Liver (tissue), 8 donors: ENCODE measurements at regions not wholly inside any gene's neighbourhood (a gene's known extent, or its start where the extent isn't known, plus 50 kb on each side); places are given as distances from the start of the nearest gene placed in this dataset.

Experiments
- DNase-seq: peaks from one replicate; pipeline ENCODE4 v3.0.0-alpha.2; 2017; ENCODE audit warnings: low spot score
- H3K27ac ChIP-seq, 2 donors: one replicate each; pipeline ENCODE4 v1.7.0; 2013; ENCODE audit warnings: inconsistent platforms in 2 of 2, low read length in 2 of 2, control low read depth in 1 of 2, low read depth in 1 of 2, mild to moderate bottlenecking in 1 of 2
- H3K27me3 ChIP-seq, 4 donors: one replicate each; pipeline versions ENCODE4 v1.6.1 to v1.7.0; 2013; ENCODE audit warnings: low read length in 3 of 4, inconsistent platforms in 1 of 4, mild to moderate bottlenecking in 1 of 4, moderate library complexity in 1 of 4; ENCODE audit not compliant: control insufficient read depth in 4 of 4, insufficient read depth in 4 of 4
- H3K36me3 ChIP-seq, 4 donors: one replicate each; pipeline versions ENCODE4 v1.6.1 to v1.7.0; 2013; ENCODE audit warnings: low read length in 3 of 4, mild to moderate bottlenecking in 3 of 4, low read depth in 1 of 4, moderate library complexity in 1 of 4; ENCODE audit not compliant: control insufficient read depth in 4 of 4, insufficient read depth in 3 of 4
- H3K4me1 ChIP-seq, 4 donors: one replicate each; pipeline versions ENCODE4 v1.6.1 to v1.7.0; 2013; ENCODE audit warnings: low read length in 3 of 4, mild to moderate bottlenecking in 3 of 4, moderate library complexity in 1 of 4; ENCODE audit not compliant: control insufficient read depth in 4 of 4, insufficient read depth in 4 of 4
- H3K4me3 ChIP-seq, 3 donors: one replicate each; pipeline versions ENCODE4 v1.6.1 to v1.7.0; 2013; ENCODE audit warnings: low read length in 3 of 3, control low read depth in 1 of 3, low read depth in 1 of 3, mild to moderate bottlenecking in 1 of 3
- H3K9ac ChIP-seq, 2 donors: one replicate each; pipeline ENCODE4 v1.7.0; 2013; ENCODE audit warnings: low read length in 2 of 2, mild to moderate bottlenecking in 2 of 2, moderate library complexity in 2 of 2, control low read depth in 1 of 2, low read depth in 1 of 2
- H3K9me3 ChIP-seq, 4 donors: one replicate each; pipeline versions ENCODE4 v1.6.1 to v1.7.0; 2013; ENCODE audit warnings: low read length in 3 of 4; ENCODE audit not compliant: control insufficient read depth in 4 of 4
- EGR1 ChIP-seq, 2 donors: IDR thresholded peaks; 2 replicates each; pipeline ENCODE4 v1.6.1; 2016 to 2018; ENCODE audit warnings: antibody characterized with exemption in 2 of 2, low read depth in 2 of 2
- FOXA1 ChIP-seq: IDR thresholded peaks from 2 replicates; pipeline ENCODE4 v1.6.1; 2016; ENCODE audit warnings: antibody characterized with exemption
- FOXA2 ChIP-seq: IDR thresholded peaks from 2 replicates; pipeline ENCODE4 v1.6.1; 2016; ENCODE audit warnings: antibody characterized with exemption
- GABPA ChIP-seq, 2 donors: IDR thresholded peaks in 1 of 2; conservative IDR thresholded peaks in 1 of 2; 2 replicates each; pipeline ENCODE4 v1.6.1; 2016; ENCODE audit warnings: antibody characterized with exemption in 2 of 2, mild to moderate bottlenecking in 1 of 2, moderate library complexity in 1 of 2
- HNF4A ChIP-seq, 2 donors: conservative IDR thresholded peaks; 2 replicates each; pipeline ENCODE4 v1.6.1; 2016; ENCODE audit warnings: antibody characterized with exemption in 2 of 2, mild to moderate bottlenecking in 2 of 2
- HNF4G ChIP-seq: IDR thresholded peaks from 2 replicates; pipeline ENCODE4 v1.6.1; 2016; ENCODE audit warnings: antibody characterized with exemption
- JUND ChIP-seq, 2 donors: IDR thresholded peaks; 2 replicates each; pipeline ENCODE4 v1.6.1; 2016; ENCODE audit warnings: antibody characterized with exemption in 2 of 2
- NR2F2 ChIP-seq: IDR thresholded peaks from 2 replicates; pipeline ENCODE4 v1.6.1; 2016; ENCODE audit warnings: antibody characterized with exemption
- RAD21 ChIP-seq, 2 donors: IDR thresholded peaks; 2 replicates each; pipeline ENCODE4 v1.6.1; 2016; ENCODE audit warnings: antibody characterized with exemption in 2 of 2, mild to moderate bottlenecking in 2 of 2
- RXRA ChIP-seq, 2 donors: IDR thresholded peaks; 2 replicates each; pipeline ENCODE4 v1.6.1; 2017 to 2018; ENCODE audit warnings: antibody characterized with exemption in 2 of 2, mild to moderate bottlenecking in 1 of 2
- SP1 ChIP-seq: IDR thresholded peaks from 2 replicates; pipeline ENCODE4 v1.6.1; 2018; ENCODE audit warnings: antibody characterized with exemption, mild to moderate bottlenecking
- TAF1 ChIP-seq: conservative IDR thresholded peaks from 2 replicates; pipeline ENCODE4 v1.6.1; 2016; ENCODE audit warnings: antibody characterized with exemption, mild to moderate bottlenecking
- YY1 ChIP-seq: IDR thresholded peaks from 2 replicates; pipeline ENCODE4 v1.6.1; 2016; ENCODE audit warnings: antibody characterized with exemption, mild to moderate bottlenecking
- WGBS: extraction: QIAGEN DNeasy Blood & Tissue Kit; methylation state at CpG from one replicate; pipeline ENCODE4 v1.1.7; 2013; 5-methylcytosine and 5-hydroxymethylcytosine counted together
- TF ChIP-seq, protein P1 (sequence below): IDR thresholded peaks from 2 replicates; pipeline ENCODE4 v1.6.1; 2016; ENCODE audit warnings: antibody characterized with exemption
- TF ChIP-seq, protein P2 (sequence below): IDR thresholded peaks from 2 replicates; pipeline ENCODE4 v1.6.1; 2016; ENCODE audit warnings: antibody characterized with exemption
- TF ChIP-seq, protein P3 (sequence below): fragments of 150-350 bp; IDR thresholded peaks from 2 replicates; pipeline ENCODE4 v1.5.1; 2017; ENCODE audit warnings: improper control_type of control experiment, low read depth, low read length; ENCODE audit not compliant: missing input control
- TF ChIP-seq, protein P4 (sequence below): IDR thresholded peaks from 2 replicates; pipeline ENCODE4 v1.6.1; 2016; ENCODE audit warnings: antibody characterized with exemption
- TF ChIP-seq, protein P5 (sequence below): IDR thresholded peaks from 2 replicates; pipeline ENCODE4 v1.6.1; 2016; ENCODE audit warnings: antibody characterized with exemption, mild to moderate bottlenecking
- donor health status: healthy.
- donor health status: healthy.
- donor health status: healthy.
- donor health status: healthy.
- donor health status: healthy.

DNA sequence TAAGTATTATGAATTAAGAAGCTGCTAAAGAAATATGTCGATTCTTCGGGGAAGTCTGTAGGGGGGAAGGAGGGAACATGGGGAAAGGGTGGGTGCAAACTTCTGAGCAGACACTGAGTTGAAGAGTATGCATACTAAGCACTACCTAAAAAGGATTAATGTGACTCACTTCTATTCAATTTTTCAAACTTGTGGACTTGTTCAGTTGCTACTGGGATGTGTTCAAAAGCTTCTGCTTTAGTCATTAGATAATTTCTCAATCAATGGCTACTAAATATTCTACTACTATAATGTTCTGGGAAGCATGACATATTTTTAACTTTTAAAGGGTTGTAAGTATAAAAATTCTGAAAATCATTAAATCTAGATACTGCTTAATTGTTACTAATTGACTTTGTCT is 109.7 kb upstream of the FER start:
- Histone ChIP-seq H3K9me3 (no peaks in the 10 kb centered on the region), H3K36me3 (no peaks in the 10 kb centered on the region), H3K9ac (no peak overlapping the region), H3K27ac (no peak overlapping the region), H3K4me1 (peaks cover 0 to 3% (median 1%) of the 10 kb centered on the region in 4 donors), H3K4me3 (no peak overlapping the region), H3K27me3 (no peaks in the 10 kb centered on the region)
- no peak for DNase-seq
- TF ChIP-seq, protein P1, sequence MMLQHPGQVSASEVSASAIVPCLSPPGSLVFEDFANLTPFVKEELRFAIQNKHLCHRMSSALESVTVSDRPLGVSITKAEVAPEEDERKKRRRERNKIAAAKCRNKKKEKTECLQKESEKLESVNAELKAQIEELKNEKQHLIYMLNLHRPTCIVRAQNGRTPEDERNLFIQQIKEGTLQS: no peak
- TF ChIP-seq JUND (IDR thresholded peaks at IDR 0.05) (no peak), FOXA1 (no peak), RXRA (IDR thresholded peaks at IDR 0.05) (no peak), EGR1 (IDR thresholded peaks at IDR 0.05; ENCODE audit: low read depth in 2 of 2) (no peak), GABPA (IDR thresholded peaks at IDR 0.05 in 1 of 2, conservative IDR thresholded peaks at IDR 0.05 in 1 of 2) (no peak), TAF1 (no peak), SP1 (no peak), HNF4G (no peak), HNF4A (conservative IDR thresholded peaks at IDR 0.05) (no peak), RAD21 (IDR thresholded peaks at IDR 0.05) (no peak), FOXA2 (no peak), YY1 (no peak), NR2F2 (no peak)
- TF ChIP-seq, protein P2, sequence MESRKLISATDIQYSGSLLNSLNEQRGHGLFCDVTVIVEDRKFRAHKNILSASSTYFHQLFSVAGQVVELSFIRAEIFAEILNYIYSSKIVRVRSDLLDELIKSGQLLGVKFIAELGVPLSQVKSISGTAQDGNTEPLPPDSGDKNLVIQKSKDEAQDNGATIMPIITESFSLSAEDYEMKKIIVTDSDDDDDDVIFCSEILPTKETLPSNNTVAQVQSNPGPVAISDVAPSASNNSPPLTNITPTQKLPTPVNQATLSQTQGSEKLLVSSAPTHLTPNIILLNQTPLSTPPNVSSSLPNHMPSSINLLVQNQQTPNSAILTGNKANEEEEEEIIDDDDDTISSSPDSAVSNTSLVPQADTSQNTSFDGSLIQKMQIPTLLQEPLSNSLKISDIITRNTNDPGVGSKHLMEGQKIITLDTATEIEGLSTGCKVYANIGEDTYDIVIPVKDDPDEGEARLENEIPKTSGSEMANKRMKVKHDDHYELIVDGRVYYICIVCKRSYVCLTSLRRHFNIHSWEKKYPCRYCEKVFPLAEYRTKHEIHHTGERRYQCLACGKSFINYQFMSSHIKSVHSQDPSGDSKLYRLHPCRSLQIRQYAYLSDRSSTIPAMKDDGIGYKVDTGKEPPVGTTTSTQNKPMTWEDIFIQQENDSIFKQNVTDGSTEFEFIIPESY: no peak
- TF ChIP-seq, protein P3, sequence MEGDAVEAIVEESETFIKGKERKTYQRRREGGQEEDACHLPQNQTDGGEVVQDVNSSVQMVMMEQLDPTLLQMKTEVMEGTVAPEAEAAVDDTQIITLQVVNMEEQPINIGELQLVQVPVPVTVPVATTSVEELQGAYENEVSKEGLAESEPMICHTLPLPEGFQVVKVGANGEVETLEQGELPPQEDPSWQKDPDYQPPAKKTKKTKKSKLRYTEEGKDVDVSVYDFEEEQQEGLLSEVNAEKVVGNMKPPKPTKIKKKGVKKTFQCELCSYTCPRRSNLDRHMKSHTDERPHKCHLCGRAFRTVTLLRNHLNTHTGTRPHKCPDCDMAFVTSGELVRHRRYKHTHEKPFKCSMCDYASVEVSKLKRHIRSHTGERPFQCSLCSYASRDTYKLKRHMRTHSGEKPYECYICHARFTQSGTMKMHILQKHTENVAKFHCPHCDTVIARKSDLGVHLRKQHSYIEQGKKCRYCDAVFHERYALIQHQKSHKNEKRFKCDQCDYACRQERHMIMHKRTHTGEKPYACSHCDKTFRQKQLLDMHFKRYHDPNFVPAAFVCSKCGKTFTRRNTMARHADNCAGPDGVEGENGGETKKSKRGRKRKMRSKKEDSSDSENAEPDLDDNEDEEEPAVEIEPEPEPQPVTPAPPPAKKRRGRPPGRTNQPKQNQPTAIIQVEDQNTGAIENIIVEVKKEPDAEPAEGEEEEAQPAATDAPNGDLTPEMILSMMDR: no peak
- TF ChIP-seq, protein P4, sequence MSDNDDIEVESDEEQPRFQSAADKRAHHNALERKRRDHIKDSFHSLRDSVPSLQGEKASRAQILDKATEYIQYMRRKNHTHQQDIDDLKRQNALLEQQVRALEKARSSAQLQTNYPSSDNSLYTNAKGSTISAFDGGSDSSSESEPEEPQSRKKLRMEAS: no peak
- TF ChIP-seq, protein P5, sequence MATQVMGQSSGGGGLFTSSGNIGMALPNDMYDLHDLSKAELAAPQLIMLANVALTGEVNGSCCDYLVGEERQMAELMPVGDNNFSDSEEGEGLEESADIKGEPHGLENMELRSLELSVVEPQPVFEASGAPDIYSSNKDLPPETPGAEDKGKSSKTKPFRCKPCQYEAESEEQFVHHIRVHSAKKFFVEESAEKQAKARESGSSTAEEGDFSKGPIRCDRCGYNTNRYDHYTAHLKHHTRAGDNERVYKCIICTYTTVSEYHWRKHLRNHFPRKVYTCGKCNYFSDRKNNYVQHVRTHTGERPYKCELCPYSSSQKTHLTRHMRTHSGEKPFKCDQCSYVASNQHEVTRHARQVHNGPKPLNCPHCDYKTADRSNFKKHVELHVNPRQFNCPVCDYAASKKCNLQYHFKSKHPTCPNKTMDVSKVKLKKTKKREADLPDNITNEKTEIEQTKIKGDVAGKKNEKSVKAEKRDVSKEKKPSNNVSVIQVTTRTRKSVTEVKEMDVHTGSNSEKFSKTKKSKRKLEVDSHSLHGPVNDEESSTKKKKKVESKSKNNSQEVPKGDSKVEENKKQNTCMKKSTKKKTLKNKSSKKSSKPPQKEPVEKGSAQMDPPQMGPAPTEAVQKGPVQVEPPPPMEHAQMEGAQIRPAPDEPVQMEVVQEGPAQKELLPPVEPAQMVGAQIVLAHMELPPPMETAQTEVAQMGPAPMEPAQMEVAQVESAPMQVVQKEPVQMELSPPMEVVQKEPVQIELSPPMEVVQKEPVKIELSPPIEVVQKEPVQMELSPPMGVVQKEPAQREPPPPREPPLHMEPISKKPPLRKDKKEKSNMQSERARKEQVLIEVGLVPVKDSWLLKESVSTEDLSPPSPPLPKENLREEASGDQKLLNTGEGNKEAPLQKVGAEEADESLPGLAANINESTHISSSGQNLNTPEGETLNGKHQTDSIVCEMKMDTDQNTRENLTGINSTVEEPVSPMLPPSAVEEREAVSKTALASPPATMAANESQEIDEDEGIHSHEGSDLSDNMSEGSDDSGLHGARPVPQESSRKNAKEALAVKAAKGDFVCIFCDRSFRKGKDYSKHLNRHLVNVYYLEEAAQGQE: no peak
- 88% methylated on average over 2 of the region's 2 CpGs for WGBS
